Fibroblast of skin of right biceps (primary cell): ENCODE measurements at regions not wholly inside any gene's neighbourhood (a gene's known extent, or its start where the extent isn't known, plus 50 kb on each side); places are given as distances from the start of the nearest gene placed in this dataset.

ENCODE experiments used
- DNase-seq: peaks from one replicate; pipeline ENCODE4 v3.0.0-alpha.2; 2013

DNA sequence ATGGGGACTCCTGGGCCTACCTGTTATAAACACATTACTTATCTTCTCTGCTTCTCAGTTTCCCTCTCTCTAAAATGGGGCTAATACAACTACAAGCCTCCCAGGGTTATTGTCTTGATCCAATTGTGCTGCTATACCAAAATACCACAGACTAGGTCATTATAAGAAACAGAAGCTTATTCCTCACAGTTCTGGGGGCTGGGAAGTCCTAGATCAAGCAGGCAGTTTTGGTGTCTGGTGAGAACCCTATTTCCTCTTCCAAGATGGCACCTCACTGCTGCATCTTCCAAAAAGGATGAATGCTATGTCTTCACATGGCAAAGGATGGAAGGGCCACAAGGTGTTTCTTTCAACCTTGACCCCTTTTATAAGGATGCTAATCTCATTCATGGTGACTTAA is 732.9 kb upstream of the TBX3 start:
- DNase-seq: no peak

DNA sequence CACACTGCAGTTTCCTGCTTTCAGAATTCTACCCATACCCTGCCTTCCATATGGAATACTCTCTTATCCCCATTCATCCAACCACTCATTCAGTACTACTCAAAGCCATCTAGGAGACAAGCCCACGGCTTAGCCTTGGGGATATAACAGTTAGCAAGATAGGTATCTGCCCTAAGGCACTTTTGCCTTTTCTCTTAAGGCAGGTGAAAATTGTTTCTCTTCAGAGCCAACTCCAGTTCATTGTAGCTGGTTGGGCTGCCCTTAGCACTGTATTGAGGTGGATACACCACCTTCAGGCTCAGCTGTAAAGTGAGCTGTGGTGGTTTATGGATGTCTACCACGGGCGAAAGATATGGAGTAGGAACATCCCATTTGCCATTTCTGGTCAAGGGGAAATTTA is 729.7 kb upstream of the TBX3 start:
- no peak for DNase-seq

DNA sequence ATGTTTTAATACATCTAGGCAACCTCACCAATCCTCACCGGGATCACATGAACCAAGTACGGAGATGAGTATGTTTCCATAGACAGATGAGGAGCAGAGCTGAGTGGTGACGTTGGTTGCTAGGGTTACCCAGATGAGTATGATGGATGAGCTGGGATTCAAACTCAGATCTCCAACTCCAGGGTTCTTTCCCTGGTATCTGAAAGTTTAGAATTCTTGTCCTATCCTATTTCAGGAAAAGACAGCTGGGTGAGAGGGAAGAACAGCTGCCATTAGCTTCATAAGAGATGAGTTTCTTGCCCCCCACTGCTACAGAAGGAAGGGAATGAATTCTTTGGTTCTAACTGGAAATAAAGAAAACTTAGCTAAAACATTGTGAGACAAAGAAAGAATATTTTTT is 728.9 kb upstream of the TBX3 start:
- no peak for DNase-seq

DNA sequence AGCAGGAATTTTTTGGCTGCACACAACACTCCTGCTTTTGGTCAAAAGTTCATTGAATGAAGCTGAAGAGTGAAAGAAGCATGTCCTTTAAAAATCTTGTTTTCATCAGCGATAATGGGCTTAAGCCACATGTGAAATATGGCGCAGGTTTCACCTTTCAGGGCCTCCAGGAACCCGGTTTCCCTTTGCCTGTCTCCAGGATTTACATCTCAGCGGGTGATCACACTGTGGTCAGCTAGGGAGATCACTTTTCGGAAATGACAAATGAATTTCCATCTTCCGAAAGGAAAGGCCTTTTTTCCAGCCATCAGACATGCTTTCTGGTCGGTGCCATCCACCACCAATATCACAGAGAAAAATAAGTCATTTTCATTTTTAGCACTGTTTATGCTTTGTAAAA is 727.1 kb upstream of the TBX3 start:
- peak; percentile 18 for DNase-seq

DNA sequence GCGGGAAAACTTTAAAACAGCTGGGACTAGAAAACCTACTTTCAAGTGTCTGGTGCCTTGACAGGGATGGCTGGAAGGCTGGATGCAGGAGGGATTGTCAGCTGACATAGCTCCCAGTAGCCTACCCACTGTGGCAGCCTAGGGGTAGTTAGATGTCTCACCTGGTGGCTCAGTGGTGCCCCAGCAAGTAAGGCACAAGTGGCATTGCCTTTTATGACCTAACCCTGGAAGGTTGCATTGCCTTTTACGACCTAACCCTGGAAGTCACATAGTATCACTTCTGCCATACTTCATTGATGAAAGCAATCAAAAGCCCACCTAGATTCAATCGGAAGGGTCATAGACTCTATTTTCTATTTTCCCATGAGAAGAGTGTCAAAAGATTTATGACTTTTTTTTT is 724.7 kb upstream of the TBX3 start:
- no peak for DNase-seq

DNA sequence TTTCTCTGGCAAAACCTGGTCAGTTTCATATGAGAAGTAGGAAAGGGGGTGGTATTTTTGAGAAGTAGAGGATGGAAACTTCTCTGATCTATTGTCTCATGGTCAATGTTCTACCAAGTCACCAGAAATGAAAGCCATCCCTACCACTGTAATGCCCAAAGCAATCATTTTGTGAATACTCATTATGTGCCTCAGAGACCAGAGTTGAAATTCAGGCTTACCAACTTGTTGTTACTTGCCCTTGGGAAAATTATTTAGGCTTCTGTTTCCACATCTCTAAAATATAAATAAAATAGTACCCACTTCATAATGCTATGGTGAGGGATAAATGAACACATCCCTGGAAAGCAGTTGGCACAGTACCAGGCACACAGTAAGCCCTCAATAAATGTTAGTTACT is 723.7 kb upstream of the TBX3 start:
- no peak for DNase-seq

DNA sequence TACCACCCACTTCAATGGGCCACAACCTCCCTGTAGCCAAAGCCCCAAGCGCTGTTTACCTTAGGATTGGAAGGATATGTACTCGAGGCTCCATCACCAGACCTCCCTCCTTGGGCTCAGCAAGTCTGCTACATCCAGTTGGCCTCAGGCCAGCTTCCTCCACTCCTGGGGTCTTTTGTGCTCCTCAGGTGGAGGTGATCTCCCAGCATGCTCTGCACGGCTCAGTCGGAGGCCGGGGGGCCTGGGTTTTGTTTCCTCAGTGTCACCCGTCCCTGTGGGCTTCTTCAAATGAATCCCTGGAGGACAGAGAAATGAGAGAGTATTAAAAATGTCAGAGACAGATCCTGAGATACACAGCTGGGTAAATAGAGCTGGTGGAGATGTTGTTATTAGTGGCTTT is 723.1 kb upstream of the TBX3 start:
- DNase-seq: no peak

DNA sequence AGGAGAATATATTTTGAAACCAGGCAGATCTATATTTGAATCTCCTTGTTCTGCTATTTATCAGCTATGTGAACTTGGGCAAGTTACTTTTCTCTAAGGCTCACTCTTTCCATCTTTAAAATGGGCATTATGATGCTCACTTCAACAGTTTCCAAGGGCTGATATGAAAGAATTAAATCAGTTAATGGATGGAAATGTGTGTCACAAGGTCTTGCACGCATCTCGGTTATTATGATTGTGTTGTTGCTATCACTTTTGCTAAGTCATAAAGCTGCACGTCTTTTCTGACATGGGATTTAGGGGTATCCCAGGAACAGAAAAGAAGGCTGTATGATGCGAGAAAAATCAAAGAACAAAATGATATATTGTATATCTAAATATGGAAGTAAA is 721.5 kb upstream of the TBX3 start:
- no peak for DNase-seq

DNA sequence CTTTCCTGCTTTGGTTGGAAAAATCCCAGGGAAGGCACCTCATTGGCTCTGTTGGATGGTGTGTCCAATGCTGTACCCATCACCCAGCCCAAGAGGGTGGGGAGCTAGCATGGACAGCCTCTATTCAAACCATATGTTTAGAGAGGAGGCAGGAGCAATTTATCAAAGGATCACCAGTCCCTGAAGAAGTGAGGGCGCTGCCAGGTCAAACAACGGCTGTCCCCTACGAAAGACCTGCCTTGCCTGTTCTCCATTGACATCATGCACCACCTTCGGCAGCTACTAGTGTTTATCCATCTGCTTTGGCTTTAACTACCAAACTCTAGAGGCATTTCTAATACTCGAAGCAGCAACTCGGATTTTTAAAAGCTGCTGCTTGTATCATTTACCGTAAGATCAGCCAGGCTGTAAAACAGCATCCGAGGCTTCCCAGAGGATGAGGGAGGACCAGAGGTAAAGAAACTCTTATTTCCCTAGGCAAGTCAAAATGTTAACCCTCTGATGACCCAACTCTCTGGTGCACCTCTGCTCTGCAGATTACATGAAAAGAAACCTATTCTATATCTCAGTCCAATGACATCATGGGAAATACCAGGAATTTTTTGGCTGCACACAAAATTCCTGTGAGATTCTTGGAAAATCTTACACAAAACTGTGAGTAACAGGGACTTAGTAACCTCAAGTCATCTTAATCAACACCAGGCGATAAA is 720.9 kb upstream of the TBX3 start:
- DNase-seq: peak; percentile 98

DNA sequence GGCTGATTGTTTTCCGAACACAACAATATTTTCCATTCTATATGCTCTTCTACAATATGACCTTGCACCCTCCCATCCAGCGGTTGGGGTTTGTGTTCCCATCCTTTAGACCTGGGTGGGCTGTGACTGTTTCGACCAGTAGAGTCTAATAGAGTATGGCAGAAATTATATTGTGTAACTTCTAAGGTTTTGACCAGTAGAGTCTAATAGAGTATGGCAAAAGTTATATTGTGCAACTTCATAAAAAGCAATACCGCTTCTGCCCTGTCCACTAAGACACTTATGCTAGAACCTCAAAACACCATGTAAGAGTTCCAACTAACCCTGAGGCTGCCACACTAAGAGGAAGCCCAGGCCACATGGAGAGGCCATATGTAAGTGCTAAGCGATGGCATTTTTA is 719.7 kb upstream of the TBX3 start:
- DNase-seq: no peak

DNA sequence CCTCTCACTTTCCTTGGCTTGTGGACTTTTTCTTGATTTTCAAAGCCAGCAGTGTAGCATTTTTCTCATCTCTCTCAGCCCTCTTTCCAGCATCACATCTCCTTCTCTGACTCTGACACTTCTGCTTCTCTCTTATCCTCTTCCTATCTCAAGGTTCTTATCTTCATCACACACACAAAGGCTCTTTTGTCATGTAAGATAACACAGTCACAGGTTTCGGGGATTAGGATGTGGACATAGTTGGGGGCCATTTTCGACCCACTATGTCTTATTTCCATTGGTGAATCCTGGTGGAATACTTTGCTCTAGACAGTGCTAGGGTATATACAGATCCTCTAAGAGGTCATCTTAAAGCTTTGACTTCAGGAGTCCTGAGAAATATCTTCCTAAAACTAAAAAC is 719.3 kb upstream of the TBX3 start:
- DNase-seq: no peak

DNA sequence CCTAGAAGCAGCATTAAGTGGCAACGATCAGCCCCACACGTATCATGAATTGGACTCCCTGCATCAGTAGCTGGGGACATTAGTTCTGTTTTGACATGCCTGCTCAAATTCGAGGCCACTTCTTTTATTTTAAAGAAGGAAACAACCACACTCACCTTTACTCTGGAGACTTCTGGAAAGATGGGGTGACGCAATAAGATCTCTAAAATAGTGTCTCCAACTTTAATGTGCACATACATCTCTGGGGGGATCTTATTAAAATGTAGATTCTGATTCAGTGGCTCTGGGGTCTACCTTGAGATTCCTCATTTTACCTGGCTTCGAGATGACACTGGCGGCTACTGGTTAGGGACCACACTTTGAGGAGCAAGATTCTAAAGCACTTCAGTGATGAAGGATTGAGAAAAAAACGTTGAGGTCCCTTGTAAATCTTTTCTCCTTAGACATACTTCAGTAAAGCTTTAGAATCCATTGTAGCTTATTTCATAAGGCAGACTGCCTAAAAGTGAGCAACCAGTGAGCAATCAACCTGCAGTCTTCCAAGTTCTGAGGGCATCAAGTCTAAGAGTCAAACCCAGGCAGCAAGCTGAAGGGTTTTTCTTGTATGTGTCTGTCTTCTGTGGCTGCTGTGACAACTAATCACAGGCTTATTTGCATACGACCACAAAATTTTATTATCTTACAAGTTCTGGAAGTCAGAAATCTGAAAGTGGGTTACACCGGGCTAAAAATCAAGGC is 718.6 kb upstream of the TBX3 start:
- DNase-seq: peak; percentile 50

DNA sequence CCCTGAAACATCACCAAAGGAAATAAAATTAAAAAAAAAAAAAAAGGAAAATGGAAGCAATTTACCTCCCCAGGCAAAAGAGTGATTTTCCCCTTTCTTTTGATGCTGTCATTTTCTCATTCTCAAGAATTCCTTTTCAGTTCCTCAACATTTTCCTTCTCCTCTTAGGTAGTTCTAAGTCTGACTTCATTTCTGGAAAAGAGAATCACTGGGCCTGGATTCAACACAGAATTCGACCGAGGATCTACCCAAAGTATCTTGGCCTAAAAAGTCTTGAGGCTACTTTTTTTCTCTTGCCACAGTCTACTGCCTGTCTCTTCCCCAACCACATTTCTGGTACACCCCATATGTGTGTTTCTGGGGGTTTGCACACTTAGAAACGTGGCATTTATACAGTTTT is 717.8 kb upstream of the TBX3 start:
- no peak for DNase-seq

DNA sequence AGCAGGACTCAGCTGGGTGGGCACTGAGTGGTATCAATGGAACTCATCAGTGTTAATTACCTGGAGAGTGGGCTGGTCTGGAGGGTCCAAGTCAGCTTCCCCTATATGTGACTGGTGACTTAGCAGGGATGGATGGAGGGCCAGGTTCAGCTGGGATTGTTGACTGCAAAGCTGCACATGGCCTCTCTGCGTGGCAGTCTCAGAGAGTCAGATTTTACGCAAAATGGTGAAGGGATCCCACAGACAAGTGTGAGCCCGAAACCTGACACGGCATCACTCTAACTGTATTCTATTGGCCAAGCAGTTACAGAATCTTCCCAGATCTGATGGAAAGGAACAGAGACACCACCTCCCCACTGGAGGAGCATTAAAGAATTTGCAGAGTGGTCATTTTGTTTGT is 716.0 kb upstream of the TBX3 start:
- DNase-seq: no peak

DNA sequence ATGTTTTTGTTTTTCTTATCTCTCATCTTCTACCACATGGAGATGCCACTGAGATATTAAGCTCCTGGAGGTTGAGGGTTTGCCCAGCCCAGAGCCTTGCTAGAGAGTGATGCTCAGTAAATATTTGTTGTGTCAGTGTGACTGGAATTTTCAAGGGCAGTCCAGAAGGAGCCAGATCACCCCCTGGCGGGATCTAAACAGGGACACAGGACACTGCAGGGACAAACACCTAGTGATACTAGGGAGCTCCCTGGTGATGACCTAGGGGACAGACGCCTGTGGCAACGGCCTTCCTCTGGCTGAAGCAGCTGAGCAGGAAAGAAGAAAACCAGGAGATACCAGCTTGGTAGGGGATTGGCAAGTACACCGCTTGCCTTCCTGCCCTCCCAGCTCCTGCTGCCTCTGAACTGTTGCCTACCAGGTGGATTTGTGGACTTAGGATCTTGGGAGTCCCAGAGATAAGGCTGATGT is 714.4 kb upstream of the TBX3 start:
- no peak for DNase-seq

DNA sequence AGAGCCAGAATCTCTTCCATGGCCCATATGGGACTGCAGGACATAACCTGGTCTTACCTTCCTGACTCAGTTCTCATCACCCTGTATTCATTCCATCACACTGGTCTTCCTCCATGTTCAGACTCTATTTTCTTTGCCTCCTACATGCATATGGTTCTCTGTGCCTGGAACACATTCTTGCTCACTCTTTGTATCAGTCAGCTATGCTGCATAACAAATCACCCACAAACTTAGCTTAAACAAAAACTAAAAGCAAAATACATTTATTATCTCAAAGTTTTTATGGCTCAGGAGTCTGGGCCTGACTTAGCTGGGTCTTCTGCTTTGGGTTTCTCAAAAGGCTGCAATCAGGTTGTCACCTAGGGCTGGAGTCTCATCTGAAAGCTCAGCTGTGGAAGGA is 712.6 kb upstream of the TBX3 start:
- DNase-seq: no peak

DNA sequence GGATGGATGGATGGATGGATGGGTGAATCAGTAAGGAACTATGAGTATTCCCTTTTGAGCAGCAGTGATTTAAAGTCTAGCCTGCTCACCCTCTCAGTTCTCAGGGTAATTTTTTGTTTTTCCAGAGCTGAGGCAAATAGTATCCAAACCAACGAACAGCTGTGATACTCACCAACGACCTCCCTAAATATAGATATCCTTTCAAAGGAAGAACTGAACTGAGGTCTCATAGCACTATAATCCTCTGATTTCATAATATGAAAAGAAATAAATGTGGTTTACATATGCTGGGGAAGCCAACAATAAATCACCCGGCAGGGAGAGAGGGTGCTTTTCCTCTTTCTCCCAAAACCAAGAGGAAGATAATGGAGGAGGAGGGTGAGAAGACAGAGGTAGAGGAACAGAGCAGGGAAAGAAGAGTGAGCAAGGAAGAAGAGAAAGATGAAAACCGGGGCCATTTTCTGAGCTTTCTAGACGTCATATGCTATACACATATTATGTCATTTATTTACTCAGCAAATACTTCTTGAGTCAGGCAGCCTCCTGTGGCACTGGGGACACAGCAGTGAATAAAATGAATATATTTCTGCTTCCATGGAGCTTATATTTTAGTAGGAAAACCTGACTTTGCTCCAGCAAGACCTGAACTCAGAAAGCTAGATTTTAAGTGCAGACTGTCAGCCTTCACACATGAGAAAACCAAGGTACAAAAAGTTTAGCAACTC is 710.7 kb upstream of the TBX3 start:
- DNase-seq: peak; percentile 32

DNA sequence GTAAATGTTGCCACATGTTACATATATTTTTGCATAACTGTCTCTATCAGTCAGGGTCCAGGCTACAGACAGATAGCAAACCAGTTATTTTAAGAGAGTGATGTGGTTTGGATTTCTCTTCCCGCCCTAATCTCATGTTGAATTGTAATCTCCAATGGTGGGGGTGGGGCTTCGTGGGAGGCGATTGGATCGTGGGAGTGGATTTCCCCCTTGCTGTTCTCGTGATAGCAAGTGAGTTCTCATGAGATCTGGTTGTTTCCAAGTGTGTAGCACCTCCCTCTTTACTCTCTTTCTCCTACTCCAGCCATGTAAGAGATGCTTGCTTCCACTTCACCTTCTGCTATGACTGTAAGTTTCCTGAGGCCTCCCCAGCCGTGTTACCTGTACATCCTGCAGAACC is 704.2 kb upstream of the TBX3 start:
- DNase-seq: no peak

DNA sequence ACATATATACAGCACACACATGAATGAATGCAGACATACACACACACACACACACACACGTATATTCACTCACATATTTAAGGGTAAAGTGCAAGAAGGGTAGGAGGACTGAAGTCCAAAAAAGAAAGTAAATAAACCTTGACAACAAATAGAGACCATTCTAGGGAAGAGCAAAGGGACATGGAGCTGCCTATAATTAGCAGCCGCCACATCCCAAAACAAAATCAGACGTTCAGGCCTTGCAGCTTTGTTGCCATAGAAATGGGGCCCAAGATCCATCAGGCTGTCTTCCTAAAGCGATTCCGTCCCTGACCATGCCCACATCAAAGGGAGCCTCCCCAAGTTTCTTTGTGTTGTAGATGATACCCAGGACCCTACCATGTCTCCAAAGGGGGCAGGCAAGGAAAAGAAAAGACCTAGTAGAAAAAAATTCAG is 703.5 kb upstream of the TBX3 start:
- no peak for DNase-seq

DNA sequence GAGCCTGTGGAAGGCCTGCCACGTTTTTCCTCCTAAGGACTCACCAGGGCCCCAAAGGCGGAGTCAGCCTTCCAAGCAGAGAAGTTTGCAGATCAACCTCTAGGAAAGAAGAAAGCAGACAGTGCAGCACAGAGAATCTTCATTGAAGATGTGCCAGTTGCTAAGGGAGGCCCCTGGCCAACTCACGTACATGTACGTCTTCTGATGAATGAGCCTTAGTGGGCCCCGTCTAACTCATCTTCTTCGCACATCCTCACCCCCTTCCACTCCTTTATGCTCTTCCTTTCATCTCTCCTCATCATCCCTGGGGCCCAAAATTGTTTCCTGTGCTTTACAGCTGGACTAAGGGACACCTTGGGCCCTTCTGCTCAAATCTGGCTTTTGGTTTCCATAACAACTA is 703.0 kb upstream of the TBX3 start:
- DNase-seq: no peak

DNA sequence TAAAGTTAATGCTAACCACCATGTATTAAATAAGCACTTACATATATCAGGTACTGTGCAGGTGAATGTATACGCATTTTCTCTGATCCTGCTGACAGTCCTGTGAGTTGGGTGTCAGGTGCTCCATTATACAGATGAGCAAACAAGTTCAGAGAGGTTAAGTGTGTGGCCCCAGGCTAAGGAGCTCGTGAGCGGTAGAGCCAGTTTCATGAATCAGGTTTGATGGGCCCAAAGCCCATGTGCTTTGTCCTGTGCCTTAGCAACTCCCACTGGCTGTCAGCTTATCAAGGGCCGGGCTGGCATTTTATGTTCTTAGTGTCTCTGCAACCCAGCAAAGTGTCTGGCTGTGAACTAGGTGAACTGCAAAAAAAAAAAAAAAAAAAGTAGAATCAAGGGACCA is 701.2 kb upstream of the TBX3 start:
- DNase-seq: no peak

DNA sequence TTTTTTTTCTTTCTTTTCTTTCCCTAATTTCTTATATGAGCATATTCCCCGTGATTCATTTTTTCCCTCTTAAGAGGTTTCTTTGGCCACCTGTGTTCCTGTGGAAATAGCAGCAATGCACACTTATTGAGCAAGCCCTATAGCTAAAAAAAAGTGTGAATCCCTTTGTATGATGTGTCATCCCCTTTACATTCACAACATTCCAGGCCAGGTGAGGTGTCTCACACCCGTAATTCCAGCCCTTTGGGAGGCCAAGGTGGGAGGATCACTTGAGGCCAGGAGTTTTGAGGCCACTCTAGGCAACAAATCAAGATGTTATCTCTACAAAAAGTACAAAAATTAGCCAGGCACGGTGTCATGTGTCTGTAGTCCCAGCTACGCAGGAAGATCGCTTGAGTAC is 700.4 kb upstream of the TBX3 start:
- peak; percentile 22 for DNase-seq

DNA sequence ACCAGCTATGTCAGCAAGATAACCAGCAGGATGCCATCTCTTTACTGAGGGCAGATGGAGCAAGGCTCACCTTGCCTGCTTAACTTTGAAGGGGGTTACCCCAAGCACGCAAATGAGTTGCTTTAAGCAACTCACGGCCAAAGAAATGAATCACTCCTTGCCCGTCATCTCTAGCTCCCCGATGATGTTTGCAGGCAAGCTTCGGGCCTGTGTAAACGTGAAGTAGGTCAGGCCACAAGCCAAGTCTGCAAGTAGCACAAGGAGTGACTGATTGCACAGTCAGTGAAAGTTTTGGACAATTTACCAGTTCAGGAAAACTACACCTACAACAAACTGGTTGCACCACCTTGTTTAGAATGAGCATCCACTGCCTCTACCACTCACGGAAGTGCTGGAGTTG is 699.7 kb upstream of the TBX3 start:
- peak; percentile 80 for DNase-seq

DNA sequence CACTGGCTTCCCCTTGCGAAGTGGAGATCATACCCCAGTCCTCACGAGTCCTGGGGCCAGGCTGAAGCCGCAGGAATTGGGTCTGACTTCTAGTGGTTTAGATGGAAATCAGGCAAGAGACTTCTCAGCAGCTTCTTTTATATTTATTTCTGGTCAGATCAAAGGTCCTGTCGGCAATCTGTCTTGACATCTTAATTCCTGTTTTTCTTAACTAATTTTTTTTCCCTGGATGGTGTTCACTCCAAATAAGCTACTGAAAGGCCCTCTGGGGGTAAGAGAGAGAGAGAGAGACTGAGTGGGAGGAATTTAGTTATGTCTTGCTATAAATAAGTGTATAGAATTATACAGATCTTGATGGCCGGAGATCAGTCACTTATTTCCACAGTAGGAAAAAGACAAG is 698.7 kb upstream of the TBX3 start:
- no peak for DNase-seq
